IMR-90 (cell line): ENCODE measurements at regions not wholly inside any gene's neighbourhood (a gene's known extent, or its start where the extent isn't known, plus 50 kb on each side); places are given as distances from the start of the nearest gene placed in this dataset.
A peak's percentile ranks its signal among the peaks of the same experiment; 100 is the strongest.

Source experiments
- ATAC-seq: fragments of 200-7000 bp; cut with Tn5 transposase; 2 replicates; pipeline ENCODE4 v1.9.1; 2020; ENCODE audit warnings: low read depth, mild to moderate bottlenecking, moderate library complexity
- BruUV-seq: library from RNA; stranded (reverse); fragments of 400-500 nt; replicated peaks from 2 replicates; lab custom pipeline; 2021; lab: Mats Ljungman, UMichigan
- CTCF ChIA-PET: fragments of 300-600 bp; formaldehyde crosslinking; extraction: SDS; loops from one replicate; lab custom pipeline; 2021; ENCODE audit warnings: antibody characterized with exemption; lab: Yijun Ruan, JAX
- POLR2A ChIA-PET: fragments of 300-600 bp; sonication (Branson Sonifier 250); formaldehyde crosslinking; loops from one replicate; lab custom pipeline; 2022; ENCODE audit warnings: antibody characterized with exemption; ENCODE audit not compliant: unreplicated experiment; lab: Charles Lee
- DNase-seq: peaks from one replicate; pipeline ENCODE4 v3.0.0; 2013
- H2AFZ ChIP-seq: replicated peaks from 2 replicates; pipeline ENCODE3; 2013; ENCODE audit warnings: low read length, mild to moderate bottlenecking; ENCODE audit not compliant: poor library complexity
- H2AK5ac ChIP-seq: 2 replicates; pipeline ENCODE4 v1.6.1; 2013; ENCODE audit warnings: low read depth, low read length, inconsistent platforms
- H2AK9ac ChIP-seq: replicated peaks from 2 replicates; pipeline ENCODE3; 2013; ENCODE audit warnings: mild to moderate bottlenecking, low read depth, low read length, moderate library complexity; ENCODE audit not compliant: poor library complexity
- H2BK120ac ChIP-seq: 2 replicates; pipeline ENCODE4 v1.6.1; 2013; ENCODE audit warnings: low read depth, low read length, inconsistent platforms
- H2BK15ac ChIP-seq: 3 replicates; pipeline ENCODE4 v1.6.1; 2013; ENCODE audit warnings: low read depth, low read length, inconsistent platforms
- H2BK20ac ChIP-seq: 2 replicates; pipeline ENCODE4 v1.6.1; 2013; ENCODE audit warnings: low read depth, mild to moderate bottlenecking, inconsistent platforms, low read length, moderate library complexity
- H2BK5ac ChIP-seq: 2 replicates; pipeline ENCODE4 v1.6.1; 2013; ENCODE audit warnings: mild to moderate bottlenecking, low read depth, low read length, inconsistent platforms; ENCODE audit not compliant: poor library complexity, severe bottlenecking
- H3K14ac ChIP-seq: replicated peaks from 2 replicates; pipeline ENCODE4 v1.6.1; 2013; ENCODE audit warnings: low read depth, low read length, inconsistent platforms
- H3K18ac ChIP-seq: 2 replicates; pipeline ENCODE4 v1.6.1; 2013; ENCODE audit warnings: low read depth, low read length, control low read depth
- H3K23ac ChIP-seq: 2 replicates; pipeline ENCODE4 v1.6.1; 2013; ENCODE audit warnings: low read depth, low read length, inconsistent platforms
- H3K27ac ChIP-seq: 2 replicates; pipeline ENCODE4 v1.5.1; 2013; ENCODE audit warnings: mild to moderate bottlenecking, control low read depth, low read length; ENCODE audit not compliant: insufficient read depth
- H3K27me3 ChIP-seq: 2 replicates; pipeline ENCODE4 v1.6.1; 2013; ENCODE audit warnings: low read length; ENCODE audit not compliant: control insufficient read depth, insufficient read depth
- H3K36me3 ChIP-seq: 2 replicates; pipeline ENCODE4 v1.6.1; 2013; ENCODE audit warnings: low read length, mixed read lengths; ENCODE audit not compliant: control insufficient read depth, insufficient read depth
- H3K4ac ChIP-seq: 2 replicates; pipeline ENCODE4 v1.6.1; 2013; ENCODE audit warnings: low read depth, low read length, inconsistent platforms
- H3K4me1 ChIP-seq: 2 replicates; pipeline ENCODE4 v1.6.1; 2013; ENCODE audit warnings: low read length, mixed read lengths; ENCODE audit not compliant: control insufficient read depth, insufficient read depth
- H3K4me2 ChIP-seq: 2 replicates; pipeline ENCODE4 v1.6.1; 2013; ENCODE audit warnings: low read depth, mild to moderate bottlenecking, control low read depth, low read length, moderate library complexity
- H3K4me3 ChIP-seq: 2 replicates; pipeline ENCODE4 v1.5.1; 2013; ENCODE audit warnings: low read depth, mild to moderate bottlenecking, control low read depth, low read length, moderate library complexity; ENCODE audit not compliant: insufficient read depth
- H3K56ac ChIP-seq: 2 replicates; pipeline ENCODE4 v1.6.1; 2013; ENCODE audit warnings: low read length, inconsistent platforms; ENCODE audit not compliant: insufficient read depth; ENCODE audit errors: extremely low read depth
- H3K79me1 ChIP-seq, 2 experiments: 2 replicates each; pipeline ENCODE4 v1.6.1; 2013; ENCODE audit warnings: low read length in 2 of 2, inconsistent platforms in 1 of 2, low read depth in 1 of 2
- H3K9ac ChIP-seq: 2 replicates; pipeline ENCODE4 v1.6.1; 2013; ENCODE audit warnings: low read depth, low read length, control low read depth
- H3K9me1 ChIP-seq: 2 replicates; pipeline ENCODE4 v1.6.1; 2013; ENCODE audit warnings: low read length, inconsistent platforms; ENCODE audit not compliant: insufficient read depth
- H3K9me3 ChIP-seq: 2 replicates; pipeline ENCODE4 v1.6.1; 2013; ENCODE audit warnings: low read length; ENCODE audit not compliant: control insufficient read depth, insufficient read depth
- H4K20me1 ChIP-seq: 2 replicates; pipeline ENCODE4 v1.6.1; 2013; ENCODE audit warnings: low read length, inconsistent platforms; ENCODE audit not compliant: insufficient read depth
- H4K5ac ChIP-seq: 2 replicates; pipeline ENCODE4 v1.6.1; 2013; ENCODE audit warnings: mild to moderate bottlenecking, low read depth, low read length, control low read depth
- H4K8ac ChIP-seq, 2 experiments: 2 replicates each; pipeline ENCODE4 v1.6.1; 2013; ENCODE audit warnings: low read depth in 2 of 2, low read length in 2 of 2, control low read depth in 1 of 2, inconsistent platforms in 1 of 2
- H4K91ac ChIP-seq: 2 replicates; pipeline ENCODE4 v1.6.1; 2013; ENCODE audit warnings: low read depth, low read length, inconsistent platforms; ENCODE audit not compliant: insufficient read depth
- ELK1 ChIP-seq: fragments of 150-350 bp; IDR thresholded peaks from 2 replicates; pipeline ENCODE4 v1.6.1; 2016; ENCODE audit warnings: low read depth, mild to moderate bottlenecking, low read length, moderate library complexity, borderline replicate concordance
- FOS ChIP-seq: fragments of 150-350 bp; IDR thresholded peaks from 2 replicates; pipeline ENCODE4 v1.6.1; 2016; ENCODE audit warnings: low read depth, low read length
- MXI1 ChIP-seq: IDR thresholded peaks from 2 replicates; pipeline ENCODE4 v1.6.1; 2012; ENCODE audit warnings: low read depth, mild to moderate bottlenecking, low read length, moderate library complexity, borderline replicate concordance
- NFE2L2 ChIP-seq: fragments of 150-350 bp; IDR thresholded peaks from 2 replicates; pipeline ENCODE4 v1.6.1; 2016; ENCODE audit warnings: low read depth, mild to moderate bottlenecking, low read length
- RFX5 ChIP-seq: IDR thresholded peaks from 2 replicates; pipeline ENCODE4 v1.8.0; 2012; ENCODE audit warnings: low read depth, mild to moderate bottlenecking, low read length, moderate library complexity
- SMC3 ChIP-seq: fragments of 150-350 bp; IDR thresholded peaks from 2 replicates; pipeline ENCODE4 v1.6.1; 2016; ENCODE audit warnings: low read depth, mild to moderate bottlenecking, antibody characterized with exemption, low read length, moderate library complexity
- USF2 ChIP-seq: fragments of 150-350 bp; IDR thresholded peaks from 2 replicates; pipeline ENCODE4 v1.6.1; 2017; ENCODE audit warnings: mild to moderate bottlenecking, antibody characterized with exemption, low read length, low read depth
- WGBS, 2 experiments: methylation state at CpG; one replicate each; pipeline versions ENCODE4 v1.1.5 to v1.1.7; 2013; ENCODE audit warnings: missing lambda C conversion rate in 2 of 2; ENCODE audit not compliant: insufficient read length in 1 of 2; ENCODE audit errors: extremely low coverage in 2 of 2; 5-methylcytosine and 5-hydroxymethylcytosine counted together
- dilution Hi-C: fragments of 300-500 bp; cut with HindIII; formaldehyde crosslinking; loops from one replicate; pipeline ENCODE4 v1.14.3; 2018; ENCODE audit warnings: low sequenced_read_pairs; ENCODE audit not compliant: unreplicated experiment
- in situ Hi-C: fragments of 300-500 bp; cut with MboI; formaldehyde crosslinking; loops from 3 replicates; pipeline ENCODE4 v1.14.3; 2019; ENCODE audit warnings: low sequenced_read_pairs, inconsistent platforms, mixed read lengths
- intact Hi-C: fragments of 100-400 bp; cut with micrococcal nuclease; formaldehyde crosslinking; loops from 2 replicates; pipeline ENCODE4 v1.10.0; 2022

- Histone ChIP-seq H3K9me3 (no peaks in the 10 kb centered on the region), H4K8ac (no peak overlapping the region), H4K20me1 (no peaks in the 10 kb centered on the region), H3K36me3 (no peaks in the 10 kb centered on the region), H3K9ac (no peak overlapping the region), H3K9me1 (peaks cover 17% of the 10 kb centered on the region), H3K27ac (no peak overlapping the region), H2BK120ac (peak overlapping the region; percentile 33; the same call in 1 of the 2 replicates), H3K56ac (no peak overlapping the region), H3K4me3 (no peak overlapping the region), H3K4ac (peak overlapping the region; percentile 70), H2AK5ac (peak overlapping the region; percentile 79), H3K4me1 (peaks cover 13% of the 10 kb centered on the region), H2AFZ (no peak overlapping the region), H3K79me1 (no peaks in the 10 kb centered on the region), H4K5ac (peak overlapping the region; percentile 58; the same call in 1 of the 2 replicates), H2AK9ac (no peak overlapping the region), H3K23ac (no peak overlapping the region), H4K91ac (no peak overlapping the region; the same call in 1 of the 2 replicates), H3K18ac (peak overlapping the region; percentile 80), H3K14ac (no peak overlapping the region; the same call in 1 of the 2 replicates), H2BK20ac (peak overlapping the region; percentile 17; the same call in 1 of the 2 replicates), H3K4me2 (no peak overlapping the region), H3K27me3 (no peaks in the 10 kb centered on the region), H2BK5ac (no peak overlapping the region), H2BK15ac (peak overlapping the region; percentile 69; the same call in 2 of the 3 replicates)
- no TSS peak for BruUV-seq
- no CpG with 5 or more reads among the region's 7 CpGs for whole genome bisulfite sequencing, 2 experiments
- DNase-seq = no peak
- ChIA-PET POLR2A (no interaction called here), CTCF (no interaction called here)
- in situ Hi-C loops (no loop called here), dilution Hi-C loops (no loop called here), intact Hi-C loops (no loop called here)
- ATAC-seq = no peak
- TF ChIP-seq FOS (no peak), USF2 (no peak), NFE2L2 (no peak), MXI1 (no peak), ELK1 (no peak), SMC3 (no peak), RFX5 (no peak)
Observed at GRCh38 chr9:16342246-16343020, 528.0 kb downstream of the BNC2 start.
